ENCODE measurements at regions not wholly inside any gene's neighbourhood (a gene's known extent, or its start where the extent isn't known, plus 50 kb on each side); places are given as distances from the start of the nearest gene placed in this dataset.

DNA sequence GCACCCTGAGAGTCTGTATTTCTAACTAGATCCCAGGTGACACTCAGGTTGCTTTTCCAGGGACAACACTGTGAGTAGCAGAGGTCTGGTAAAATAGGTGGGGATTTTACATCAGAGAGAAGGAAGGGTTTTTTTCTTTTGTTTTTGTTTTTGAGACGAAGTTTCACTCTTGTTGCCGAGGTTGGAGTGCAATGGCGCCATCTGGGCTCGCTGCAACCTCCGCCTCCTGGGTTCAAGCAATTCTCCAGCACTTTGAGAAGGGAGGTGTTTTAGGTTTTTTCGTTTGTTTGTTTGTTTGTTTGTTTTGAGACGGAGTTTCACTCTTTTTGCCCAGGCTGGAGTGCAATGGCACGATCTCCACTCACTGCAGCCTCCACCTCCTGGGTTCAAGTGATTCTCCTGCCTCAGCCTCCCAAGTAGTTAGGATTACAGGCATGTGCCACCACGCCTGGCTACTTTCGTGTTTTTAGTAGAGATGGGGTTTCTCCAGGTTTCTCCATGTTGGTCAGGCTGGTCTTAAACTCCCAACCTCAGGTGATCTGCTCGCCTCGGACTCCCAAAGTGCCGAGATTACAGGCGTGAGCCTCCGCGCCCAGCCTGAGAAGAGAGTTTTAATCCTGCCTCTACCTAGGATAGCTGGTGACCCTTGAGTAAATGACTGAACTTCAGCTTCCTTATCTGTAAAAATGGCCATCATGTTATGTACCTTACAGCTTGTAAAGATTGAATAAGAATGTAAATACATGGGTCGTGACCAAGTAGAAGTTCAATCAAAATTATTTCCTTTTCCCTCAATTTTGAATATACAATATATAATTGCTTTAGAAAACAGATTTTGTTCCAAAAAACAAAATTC, 95.9 kb upstream of the FNDC3B start:
- H3K27me3 ChIP-seq, result no peaks in the 10 kb centered on the region
- 97 to 98% methylated on average over 16 to 17 of the region's 17 CpGs for WGBS, 2 donors
- no peaks in the 10 kb centered on the region for H3K9me3 ChIP-seq
- DNase-seq, result no peak
- intact Hi-C loops (cut with DNase I), result no loop called here
- peak overlapping the region in 1 of 3 donors; percentile 24 for H3K27ac ChIP-seq
- TF ChIP-seq POLR2A (IDR thresholded peaks at IDR 0.05) (no peak), CTCF (IDR thresholded peaks at IDR 0.05) (no peak)
- peaks cover 14 to 18% of the 10 kb centered on the region in 2 donors for H3K4me1 ChIP-seq
- H3K36me3 ChIP-seq, result no peaks in the 10 kb centered on the region
- H3K4me3 ChIP-seq (replicated peaks in 1 of 3), result no peak overlapping the region

DNA sequence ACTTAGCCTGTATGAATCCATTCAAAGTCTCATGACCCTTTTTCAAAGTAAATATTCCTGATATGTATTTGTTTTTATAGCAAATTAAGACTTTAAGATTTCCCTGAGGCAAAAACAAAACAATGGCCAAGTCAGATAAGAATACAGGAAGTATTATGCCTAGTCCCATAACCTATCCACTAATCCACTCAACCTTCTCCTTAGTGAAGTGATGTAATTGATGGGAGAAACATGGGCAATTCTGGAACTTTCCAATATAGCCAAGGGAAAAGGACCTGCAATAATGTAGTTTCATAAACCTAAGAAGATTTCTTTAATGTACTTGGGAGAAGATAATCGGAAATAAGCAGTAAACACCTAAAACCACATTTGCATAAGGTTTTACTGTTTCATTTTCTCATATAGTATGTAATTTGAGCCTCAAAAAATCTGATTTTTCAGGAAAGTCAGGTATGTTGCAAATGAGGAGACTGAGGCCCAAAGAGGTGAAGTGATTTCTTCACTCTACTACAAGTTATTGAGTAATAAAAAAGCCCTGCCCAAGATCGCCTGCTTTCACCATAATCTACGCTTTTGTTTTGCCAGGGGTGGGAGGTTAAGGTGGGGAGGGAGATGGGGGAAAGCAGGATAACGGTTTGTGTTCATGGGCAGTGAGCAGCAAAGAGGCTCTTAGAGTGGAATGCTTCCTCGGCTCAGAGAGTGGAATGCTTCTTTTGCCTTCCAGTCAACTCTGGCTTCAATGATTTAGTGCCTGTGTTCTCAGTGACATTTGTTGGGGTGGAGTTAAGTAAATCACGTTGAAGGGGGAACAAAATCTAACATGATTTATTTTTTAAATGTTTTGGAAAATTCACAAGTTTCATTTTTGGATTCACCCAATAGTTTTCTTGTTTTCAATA, 95.0 kb upstream of the FNDC3B start:
- DNase-seq, result peak; percentile 58 to 68
- TF ChIP-seq CTCF (IDR thresholded peaks at IDR 0.05) (no peak), POLR2A (IDR thresholded peaks at IDR 0.05) (no peak)
- Histone ChIP-seq H3K9me3 (no peaks in the 10 kb centered on the region), H3K4me1 (peaks cover 17 to 22% of the 10 kb centered on the region in 2 donors), H3K4me3 (replicated peaks in 1 of 3) (no peak overlapping the region), H3K27me3 (no peaks in the 10 kb centered on the region), H3K36me3 (no peaks in the 10 kb centered on the region), H3K27ac (peak overlapping the region in 2 of 3 donors; percentile 24 to 34)
- intact Hi-C loops (cut with DNase I), result no loop called here
- 21 to 22% methylated on average over 6 of the region's 6 CpGs for WGBS, 2 donors

GRCh38 chr3:171948674-171949073, 90.7 kb upstream of the FNDC3B start:
- peaks cover 12 to 13% of the 10 kb centered on the region in 2 donors for H3K4me1 ChIP-seq
- 80 to 83% methylated on average over 3 of the region's 3 CpGs for WGBS, 2 donors
- TF ChIP-seq CTCF (IDR thresholded peaks at IDR 0.05), result no peak
- no peak for TF ChIP-seq POLR2A (IDR thresholded peaks at IDR 0.05)
- no peak overlapping the region for H3K27ac ChIP-seq
- no peaks in the 10 kb centered on the region for H3K36me3 ChIP-seq
- no peaks in the 10 kb centered on the region for H3K27me3 ChIP-seq
- H3K4me3 ChIP-seq (replicated peaks in 1 of 3), result no peak overlapping the region
- DNase-seq, result no peak
- intact Hi-C loops (cut with DNase I), result no loop called here
- H3K9me3 ChIP-seq, result no peaks in the 10 kb centered on the region

DNA sequence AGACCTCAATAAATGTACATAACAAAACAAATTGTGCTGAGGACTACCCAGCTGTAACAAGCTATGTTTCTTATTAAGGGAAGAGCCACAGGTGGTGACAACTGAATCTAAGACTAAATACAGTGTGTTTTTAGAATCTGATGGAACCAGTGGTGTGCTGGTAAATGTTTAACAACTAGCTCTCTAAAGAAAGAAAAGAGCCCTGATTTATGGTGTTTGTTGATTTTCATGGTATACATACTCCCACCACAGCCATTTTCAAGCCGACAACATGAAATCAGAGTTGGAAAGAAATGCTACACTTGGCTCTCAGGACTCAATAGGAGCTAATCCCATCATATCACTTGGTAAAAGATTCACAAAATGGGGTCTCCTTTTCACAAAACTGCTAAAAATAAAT, 89.8 kb upstream of the FNDC3B start:
- WGBS, 2 donors, result 90% methylated on average over 1 of the region's 1 CpG
- intact Hi-C loops (cut with DNase I), result no loop called here
- TF ChIP-seq POLR2A (IDR thresholded peaks at IDR 0.05), result no peak
- TF ChIP-seq CTCF (IDR thresholded peaks at IDR 0.05), result no peak

More for the DNA sequence above, 89.8 kb upstream of the FNDC3B start:
- Histone ChIP-seq H3K27me3 (no peaks in the 10 kb centered on the region), H3K27ac (no peak overlapping the region), H3K4me3 (replicated peaks in 1 of 3) (no peak overlapping the region), H3K36me3 (no peaks in the 10 kb centered on the region), H3K9me3 (no peaks in the 10 kb centered on the region), H3K4me1 (peaks cover 6 to 7% of the 10 kb centered on the region in 2 donors)
- DNase-seq, result no peak

Data from thyroid gland (tissue), 4 donors.